GM12873 (cell line): ENCODE measurements at regions not wholly inside any gene's neighbourhood (a gene's known extent, or its start where the extent isn't known, plus 50 kb on each side); places are given as distances from the start of the nearest gene placed in this dataset.

Source experiments
- TF ChIP-seq, protein P1 (sequence below): IDR thresholded peaks from 2 replicates; pipeline ENCODE4 v1.5.1; 2012; ENCODE audit warnings: low read depth, mild to moderate bottlenecking, moderate library complexity, low read length, control low read depth; ENCODE audit not compliant: insufficient read depth; ENCODE audit errors: missing control alignments

DNA sequence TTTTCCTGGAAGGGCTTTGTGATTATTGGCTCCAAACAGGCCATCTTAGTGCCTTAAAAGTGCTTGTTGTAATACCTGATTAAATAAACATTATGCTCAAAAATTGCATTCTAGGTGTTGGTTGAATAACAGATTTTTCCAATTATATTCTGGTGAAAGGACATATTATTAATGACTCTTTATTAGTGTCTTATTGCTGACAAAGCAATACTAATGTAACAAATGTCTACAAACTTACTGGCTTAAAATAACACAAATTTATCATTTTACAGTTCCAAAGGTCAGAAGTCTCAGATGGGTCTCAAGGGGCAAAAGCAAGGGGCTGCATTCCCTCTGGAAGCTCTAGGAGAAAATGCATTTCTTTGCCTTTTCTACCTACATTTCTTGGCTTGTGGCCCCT is 86.9 kb upstream of the CPM start:
- TF ChIP-seq, protein P1, sequence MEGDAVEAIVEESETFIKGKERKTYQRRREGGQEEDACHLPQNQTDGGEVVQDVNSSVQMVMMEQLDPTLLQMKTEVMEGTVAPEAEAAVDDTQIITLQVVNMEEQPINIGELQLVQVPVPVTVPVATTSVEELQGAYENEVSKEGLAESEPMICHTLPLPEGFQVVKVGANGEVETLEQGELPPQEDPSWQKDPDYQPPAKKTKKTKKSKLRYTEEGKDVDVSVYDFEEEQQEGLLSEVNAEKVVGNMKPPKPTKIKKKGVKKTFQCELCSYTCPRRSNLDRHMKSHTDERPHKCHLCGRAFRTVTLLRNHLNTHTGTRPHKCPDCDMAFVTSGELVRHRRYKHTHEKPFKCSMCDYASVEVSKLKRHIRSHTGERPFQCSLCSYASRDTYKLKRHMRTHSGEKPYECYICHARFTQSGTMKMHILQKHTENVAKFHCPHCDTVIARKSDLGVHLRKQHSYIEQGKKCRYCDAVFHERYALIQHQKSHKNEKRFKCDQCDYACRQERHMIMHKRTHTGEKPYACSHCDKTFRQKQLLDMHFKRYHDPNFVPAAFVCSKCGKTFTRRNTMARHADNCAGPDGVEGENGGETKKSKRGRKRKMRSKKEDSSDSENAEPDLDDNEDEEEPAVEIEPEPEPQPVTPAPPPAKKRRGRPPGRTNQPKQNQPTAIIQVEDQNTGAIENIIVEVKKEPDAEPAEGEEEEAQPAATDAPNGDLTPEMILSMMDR = no peak

DNA sequence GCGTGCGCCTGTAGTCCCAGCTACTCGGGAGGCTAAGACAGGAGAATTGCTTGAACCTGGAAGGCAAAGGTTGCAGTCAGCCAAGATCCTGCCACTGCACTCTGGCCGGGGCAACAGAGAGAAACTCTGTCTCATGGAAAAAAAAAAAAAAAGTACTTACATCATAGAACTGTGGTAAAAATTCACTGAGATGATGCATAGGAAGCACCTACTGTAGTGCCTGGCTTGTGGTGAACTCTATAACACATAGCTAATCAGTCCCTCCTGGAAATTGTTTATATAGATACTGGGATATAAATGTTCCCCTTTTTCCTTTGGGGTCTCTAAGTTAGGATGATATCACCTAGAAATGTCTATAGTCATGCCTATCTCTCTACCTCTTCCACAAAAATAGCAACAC is 89.7 kb upstream of the CPM start:
- TF ChIP-seq, protein P1 = no peak

DNA sequence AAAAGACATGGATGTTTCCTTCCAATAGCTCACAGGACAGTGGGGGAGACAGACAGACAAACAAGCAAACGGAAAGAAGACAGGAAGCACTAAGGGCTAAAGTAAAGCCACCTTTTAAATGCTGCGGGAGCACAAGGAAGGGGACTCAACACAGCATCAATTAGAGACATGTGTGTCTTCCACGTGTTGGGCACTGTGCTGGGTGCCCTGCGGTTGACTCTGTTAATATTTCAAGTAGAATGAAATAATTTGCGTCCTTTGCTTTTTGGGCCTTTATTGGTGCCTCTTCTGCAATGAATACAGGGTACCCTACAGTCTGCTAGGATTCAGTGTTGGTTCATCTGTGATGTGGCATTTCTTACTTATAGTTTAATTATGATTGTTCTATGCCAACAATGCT is 90.9 kb upstream of the CPM start:
- TF ChIP-seq, protein P1 = no peak

DNA sequence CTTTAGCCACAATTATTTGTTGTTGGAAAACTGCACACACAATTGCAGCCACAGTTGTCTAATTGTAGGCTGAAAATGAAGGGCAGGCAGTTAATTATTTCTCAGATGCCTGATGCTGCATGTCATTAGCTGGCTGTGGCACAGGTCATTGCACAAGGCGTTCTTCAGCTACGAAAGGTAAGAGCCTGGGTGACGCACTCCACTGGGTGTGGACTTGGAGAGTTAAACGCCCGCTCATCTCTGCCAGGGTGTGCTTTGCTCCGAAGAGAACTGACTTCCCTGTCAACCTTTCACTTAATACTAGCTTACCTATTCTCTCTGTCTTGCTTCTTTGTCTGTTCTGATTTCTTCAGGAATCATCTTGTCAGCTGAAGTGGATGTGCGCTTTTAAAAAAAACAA is 91.4 kb upstream of the CPM start:
- TF ChIP-seq, protein P1 = no peak

DNA sequence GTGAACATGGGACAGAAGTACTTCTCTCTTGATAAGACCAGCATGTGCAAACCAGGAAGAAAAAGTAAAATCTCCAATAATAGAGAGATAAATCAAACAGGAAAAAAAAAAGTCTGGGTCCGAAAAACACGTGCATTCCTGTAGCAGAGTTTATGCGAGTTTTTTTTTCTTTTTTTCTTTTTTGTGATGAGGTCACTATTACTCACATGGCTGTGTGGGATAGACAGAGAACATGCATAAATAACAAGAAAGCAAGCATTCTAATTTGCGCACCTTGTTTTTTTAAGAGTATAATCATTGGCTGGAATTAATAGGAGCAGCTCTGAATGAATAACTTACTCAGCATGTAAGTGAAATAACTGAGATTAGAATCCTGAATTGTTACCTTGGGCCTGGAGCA is 91.9 kb upstream of the CPM start:
- TF ChIP-seq, protein P1 = no peak

DNA sequence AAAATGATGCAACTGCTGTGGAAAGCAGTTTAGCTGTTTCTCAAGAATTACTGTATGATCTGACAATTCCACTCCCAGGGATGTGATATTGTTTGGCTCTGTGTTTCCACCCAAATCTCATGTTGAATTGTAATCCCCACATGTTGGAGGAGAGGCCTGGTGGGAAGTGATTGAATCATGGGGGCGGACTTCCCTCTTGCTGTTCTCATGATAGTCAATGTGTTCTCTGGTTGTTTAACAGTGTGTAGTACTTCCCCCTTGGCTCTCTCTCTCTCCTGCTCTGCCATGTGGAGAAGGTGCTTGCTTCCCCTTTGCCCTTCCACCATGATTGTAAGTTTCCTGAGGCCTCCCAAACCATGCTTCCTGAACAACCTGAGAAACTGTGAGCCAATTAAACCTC is 93.4 kb upstream of the CPM start:
- TF ChIP-seq, protein P1 = no peak

DNA sequence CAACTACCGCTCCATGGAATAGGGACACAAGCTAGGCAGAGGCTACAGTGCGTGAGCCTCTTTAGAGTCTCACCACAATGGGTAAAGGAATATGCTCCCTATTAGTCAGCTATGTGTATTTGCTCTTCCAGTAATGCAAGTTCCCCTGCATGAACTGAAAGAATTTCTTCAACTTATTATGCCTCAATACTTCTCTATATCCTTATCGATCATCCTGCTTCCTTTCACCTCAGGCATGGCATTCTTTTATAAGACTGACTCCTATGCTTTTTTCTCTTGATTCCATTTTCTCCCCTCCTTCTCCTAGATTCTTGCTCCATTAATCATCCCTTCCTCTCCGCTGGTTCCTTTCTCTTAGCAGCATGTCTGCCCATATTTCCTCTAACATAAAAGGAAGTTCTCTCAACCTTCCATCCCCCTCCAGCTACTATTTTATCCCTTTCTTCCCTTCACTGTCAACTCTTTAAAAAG is 94.5 kb upstream of the CPM start:
- TF ChIP-seq, protein P1 = no peak
